ENCODE measurements at regions not wholly inside any gene's neighbourhood (a gene's known extent, or its start where the extent isn't known, plus 50 kb on each side); places are given as distances from the start of the nearest gene placed in this dataset.

DNA sequence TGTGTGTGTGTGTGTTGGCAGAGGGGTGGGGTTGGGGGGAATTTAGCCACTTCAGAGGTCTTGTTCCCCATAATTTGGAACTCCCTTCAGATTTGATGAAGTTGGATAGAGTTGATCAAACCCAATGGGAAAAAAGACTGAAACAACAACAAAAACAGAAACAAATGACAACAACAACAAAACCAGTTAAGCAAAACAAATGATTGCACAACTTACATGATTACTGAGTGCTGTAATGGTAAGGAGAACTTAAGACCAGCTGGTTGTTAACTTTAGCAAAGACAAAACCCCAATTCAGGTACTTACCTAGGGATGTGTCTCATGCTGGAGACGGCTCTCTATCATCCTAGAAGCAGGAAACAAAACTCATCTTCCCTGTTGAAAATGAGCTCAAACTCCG, 107.8 kb upstream of the DDHD1 start:
- ATAC-seq (no peak), DNase-seq (ENCODE audit: low spot score) (no peak)
- no peaks in the 10 kb centered on the region for H3K79me2 ChIP-seq (replicated peaks; ENCODE audit: insufficient read depth)
- no peaks in the 10 kb centered on the region for H3K27me3 Mint-ChIP-seq (ENCODE audit: insufficient read depth, low read depth, poor library complexity)
- no peak overlapping the region for H3K27ac Mint-ChIP-seq
- H2AFZ ChIP-seq: no peak overlapping the region
- H3K9me2 ChIP-seq (ENCODE audit: insufficient read depth): no peaks in the 10 kb centered on the region; the same call in 1 of the 2 replicates
- no peak overlapping the region for H3K4me2 ChIP-seq
- H3K4me1 ChIP-seq (ENCODE audit: insufficient read depth): peaks cover 8% of the 10 kb centered on the region; the same call in 1 of the 2 replicates
- peaks cover 8% of the 10 kb centered on the region; the same call in 2 of the 3 replicates for H3K4me1 Mint-ChIP-seq
- no peaks in the 10 kb centered on the region for H3F3A ChIP-seq (replicated peaks; ENCODE audit: low read depth)
- no peak overlapping the region for H3K27ac ChIP-seq (ENCODE audit: low read depth)
- no peak overlapping the region for H3K4me3 ChIP-seq
- TF ChIP-seq ZNF114 (CRISPR knock-in tag; IDR thresholded peaks at IDR 0.05): no peak
- peaks cover 40% of the 10 kb centered on the region for H3K9me3 Mint-ChIP-seq
- H4K20me1 ChIP-seq (replicated peaks; ENCODE audit: insufficient read depth): no peaks in the 10 kb centered on the region
- peaks cover 4% of the 10 kb centered on the region; the same call in 1 of the 2 replicates for H3K36me3 ChIP-seq (ENCODE audit: insufficient read depth)
- no peak overlapping the region for H3K4me3 Mint-ChIP-seq
- no peaks in the 10 kb centered on the region for H3K27me3 ChIP-seq (ENCODE audit: insufficient read depth)
- peaks cover 16% of the 10 kb centered on the region; the same call in 2 of the 3 replicates for H3K36me3 Mint-ChIP-seq (ENCODE audit: low read depth)

DNA sequence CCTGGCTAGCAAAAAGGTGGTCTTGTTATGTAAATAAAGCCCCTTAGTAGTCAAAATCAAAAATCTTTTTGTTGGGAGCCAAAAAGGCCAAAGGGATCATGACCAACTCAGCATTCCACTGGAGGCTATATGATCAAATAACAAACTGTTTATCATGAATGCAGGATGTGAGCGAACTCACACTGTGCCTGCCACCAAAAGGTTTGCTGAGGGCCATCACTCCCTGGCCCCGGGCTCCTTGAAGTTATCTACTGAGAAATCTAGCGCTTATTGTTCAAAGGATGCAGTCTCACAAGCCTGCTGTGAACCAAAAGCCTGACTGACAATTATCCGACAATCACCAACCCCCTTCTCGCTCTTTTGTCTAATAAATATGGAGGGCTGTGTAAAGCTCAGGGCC, 107.2 kb upstream of the DDHD1 start:
- no peaks in the 10 kb centered on the region for H3F3A ChIP-seq (replicated peaks; ENCODE audit: low read depth)
- Mint-ChIP-seq H3K36me3 (ENCODE audit: low read depth) (peaks cover 19% of the 10 kb centered on the region; the same call in 2 of the 3 replicates), H3K4me1 (peaks cover 8% of the 10 kb centered on the region; the same call in 2 of the 3 replicates), H3K4me3 (no peak overlapping the region), H3K9me3 (peaks cover 39% of the 10 kb centered on the region), H3K27ac (no peak overlapping the region), H3K27me3 (ENCODE audit: insufficient read depth, low read depth, poor library complexity) (no peaks in the 10 kb centered on the region)
- H3K27ac ChIP-seq (ENCODE audit: low read depth): no peak overlapping the region
- H2AFZ ChIP-seq: no peak overlapping the region
- H3K4me1 ChIP-seq (ENCODE audit: insufficient read depth): peaks cover 8% of the 10 kb centered on the region; the same call in 1 of the 2 replicates
- H3K4me3 ChIP-seq: no peak overlapping the region
- H3K27me3 ChIP-seq (ENCODE audit: insufficient read depth): no peaks in the 10 kb centered on the region
- ATAC-seq (no peak), DNase-seq (ENCODE audit: low spot score) (no peak)
- no peaks in the 10 kb centered on the region for H4K20me1 ChIP-seq (replicated peaks; ENCODE audit: insufficient read depth)
- no peaks in the 10 kb centered on the region for H3K79me2 ChIP-seq (replicated peaks; ENCODE audit: insufficient read depth)
- H3K36me3 ChIP-seq (ENCODE audit: insufficient read depth): peaks cover 4% of the 10 kb centered on the region; the same call in 1 of the 2 replicates
- H3K9me2 ChIP-seq (ENCODE audit: insufficient read depth): no peaks in the 10 kb centered on the region; the same call in 1 of the 2 replicates
- H3K4me2 ChIP-seq: no peak overlapping the region
- TF ChIP-seq STAT1 (IDR thresholded peaks at IDR 0.05; ENCODE audit: unreplicated experiment) (no peak), NANOG (IDR thresholded peaks at IDR 0.05; ENCODE audit: borderline replicate concordance) (no peak), EZH2phosphoT487 (IDR thresholded peaks at IDR 0.05; ENCODE audit: unreplicated experiment) (no peak), ZNF114 (CRISPR knock-in tag; IDR thresholded peaks at IDR 0.05) (no peak), EZH2 (IDR thresholded peaks at IDR 0.05; ENCODE audit: low read depth, unreplicated experiment) (no peak), CREB1 (CRISPR knock-in tag; IDR thresholded peaks at IDR 0.05; ENCODE audit: low read depth) (no peak), JUNB (IDR thresholded peaks at IDR 0.05; ENCODE audit: unreplicated experiment) (no peak), ZNF331 (CRISPR knock-in tag; IDR thresholded peaks at IDR 0.05; ENCODE audit: low read depth) (no peak)
- TF ChIP-seq, protein P1, sequence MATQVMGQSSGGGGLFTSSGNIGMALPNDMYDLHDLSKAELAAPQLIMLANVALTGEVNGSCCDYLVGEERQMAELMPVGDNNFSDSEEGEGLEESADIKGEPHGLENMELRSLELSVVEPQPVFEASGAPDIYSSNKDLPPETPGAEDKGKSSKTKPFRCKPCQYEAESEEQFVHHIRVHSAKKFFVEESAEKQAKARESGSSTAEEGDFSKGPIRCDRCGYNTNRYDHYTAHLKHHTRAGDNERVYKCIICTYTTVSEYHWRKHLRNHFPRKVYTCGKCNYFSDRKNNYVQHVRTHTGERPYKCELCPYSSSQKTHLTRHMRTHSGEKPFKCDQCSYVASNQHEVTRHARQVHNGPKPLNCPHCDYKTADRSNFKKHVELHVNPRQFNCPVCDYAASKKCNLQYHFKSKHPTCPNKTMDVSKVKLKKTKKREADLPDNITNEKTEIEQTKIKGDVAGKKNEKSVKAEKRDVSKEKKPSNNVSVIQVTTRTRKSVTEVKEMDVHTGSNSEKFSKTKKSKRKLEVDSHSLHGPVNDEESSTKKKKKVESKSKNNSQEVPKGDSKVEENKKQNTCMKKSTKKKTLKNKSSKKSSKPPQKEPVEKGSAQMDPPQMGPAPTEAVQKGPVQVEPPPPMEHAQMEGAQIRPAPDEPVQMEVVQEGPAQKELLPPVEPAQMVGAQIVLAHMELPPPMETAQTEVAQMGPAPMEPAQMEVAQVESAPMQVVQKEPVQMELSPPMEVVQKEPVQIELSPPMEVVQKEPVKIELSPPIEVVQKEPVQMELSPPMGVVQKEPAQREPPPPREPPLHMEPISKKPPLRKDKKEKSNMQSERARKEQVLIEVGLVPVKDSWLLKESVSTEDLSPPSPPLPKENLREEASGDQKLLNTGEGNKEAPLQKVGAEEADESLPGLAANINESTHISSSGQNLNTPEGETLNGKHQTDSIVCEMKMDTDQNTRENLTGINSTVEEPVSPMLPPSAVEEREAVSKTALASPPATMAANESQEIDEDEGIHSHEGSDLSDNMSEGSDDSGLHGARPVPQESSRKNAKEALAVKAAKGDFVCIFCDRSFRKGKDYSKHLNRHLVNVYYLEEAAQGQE (IDR thresholded peaks at IDR 0.05; ENCODE audit: unreplicated experiment): no peak
- TF ChIP-seq, protein P2, sequence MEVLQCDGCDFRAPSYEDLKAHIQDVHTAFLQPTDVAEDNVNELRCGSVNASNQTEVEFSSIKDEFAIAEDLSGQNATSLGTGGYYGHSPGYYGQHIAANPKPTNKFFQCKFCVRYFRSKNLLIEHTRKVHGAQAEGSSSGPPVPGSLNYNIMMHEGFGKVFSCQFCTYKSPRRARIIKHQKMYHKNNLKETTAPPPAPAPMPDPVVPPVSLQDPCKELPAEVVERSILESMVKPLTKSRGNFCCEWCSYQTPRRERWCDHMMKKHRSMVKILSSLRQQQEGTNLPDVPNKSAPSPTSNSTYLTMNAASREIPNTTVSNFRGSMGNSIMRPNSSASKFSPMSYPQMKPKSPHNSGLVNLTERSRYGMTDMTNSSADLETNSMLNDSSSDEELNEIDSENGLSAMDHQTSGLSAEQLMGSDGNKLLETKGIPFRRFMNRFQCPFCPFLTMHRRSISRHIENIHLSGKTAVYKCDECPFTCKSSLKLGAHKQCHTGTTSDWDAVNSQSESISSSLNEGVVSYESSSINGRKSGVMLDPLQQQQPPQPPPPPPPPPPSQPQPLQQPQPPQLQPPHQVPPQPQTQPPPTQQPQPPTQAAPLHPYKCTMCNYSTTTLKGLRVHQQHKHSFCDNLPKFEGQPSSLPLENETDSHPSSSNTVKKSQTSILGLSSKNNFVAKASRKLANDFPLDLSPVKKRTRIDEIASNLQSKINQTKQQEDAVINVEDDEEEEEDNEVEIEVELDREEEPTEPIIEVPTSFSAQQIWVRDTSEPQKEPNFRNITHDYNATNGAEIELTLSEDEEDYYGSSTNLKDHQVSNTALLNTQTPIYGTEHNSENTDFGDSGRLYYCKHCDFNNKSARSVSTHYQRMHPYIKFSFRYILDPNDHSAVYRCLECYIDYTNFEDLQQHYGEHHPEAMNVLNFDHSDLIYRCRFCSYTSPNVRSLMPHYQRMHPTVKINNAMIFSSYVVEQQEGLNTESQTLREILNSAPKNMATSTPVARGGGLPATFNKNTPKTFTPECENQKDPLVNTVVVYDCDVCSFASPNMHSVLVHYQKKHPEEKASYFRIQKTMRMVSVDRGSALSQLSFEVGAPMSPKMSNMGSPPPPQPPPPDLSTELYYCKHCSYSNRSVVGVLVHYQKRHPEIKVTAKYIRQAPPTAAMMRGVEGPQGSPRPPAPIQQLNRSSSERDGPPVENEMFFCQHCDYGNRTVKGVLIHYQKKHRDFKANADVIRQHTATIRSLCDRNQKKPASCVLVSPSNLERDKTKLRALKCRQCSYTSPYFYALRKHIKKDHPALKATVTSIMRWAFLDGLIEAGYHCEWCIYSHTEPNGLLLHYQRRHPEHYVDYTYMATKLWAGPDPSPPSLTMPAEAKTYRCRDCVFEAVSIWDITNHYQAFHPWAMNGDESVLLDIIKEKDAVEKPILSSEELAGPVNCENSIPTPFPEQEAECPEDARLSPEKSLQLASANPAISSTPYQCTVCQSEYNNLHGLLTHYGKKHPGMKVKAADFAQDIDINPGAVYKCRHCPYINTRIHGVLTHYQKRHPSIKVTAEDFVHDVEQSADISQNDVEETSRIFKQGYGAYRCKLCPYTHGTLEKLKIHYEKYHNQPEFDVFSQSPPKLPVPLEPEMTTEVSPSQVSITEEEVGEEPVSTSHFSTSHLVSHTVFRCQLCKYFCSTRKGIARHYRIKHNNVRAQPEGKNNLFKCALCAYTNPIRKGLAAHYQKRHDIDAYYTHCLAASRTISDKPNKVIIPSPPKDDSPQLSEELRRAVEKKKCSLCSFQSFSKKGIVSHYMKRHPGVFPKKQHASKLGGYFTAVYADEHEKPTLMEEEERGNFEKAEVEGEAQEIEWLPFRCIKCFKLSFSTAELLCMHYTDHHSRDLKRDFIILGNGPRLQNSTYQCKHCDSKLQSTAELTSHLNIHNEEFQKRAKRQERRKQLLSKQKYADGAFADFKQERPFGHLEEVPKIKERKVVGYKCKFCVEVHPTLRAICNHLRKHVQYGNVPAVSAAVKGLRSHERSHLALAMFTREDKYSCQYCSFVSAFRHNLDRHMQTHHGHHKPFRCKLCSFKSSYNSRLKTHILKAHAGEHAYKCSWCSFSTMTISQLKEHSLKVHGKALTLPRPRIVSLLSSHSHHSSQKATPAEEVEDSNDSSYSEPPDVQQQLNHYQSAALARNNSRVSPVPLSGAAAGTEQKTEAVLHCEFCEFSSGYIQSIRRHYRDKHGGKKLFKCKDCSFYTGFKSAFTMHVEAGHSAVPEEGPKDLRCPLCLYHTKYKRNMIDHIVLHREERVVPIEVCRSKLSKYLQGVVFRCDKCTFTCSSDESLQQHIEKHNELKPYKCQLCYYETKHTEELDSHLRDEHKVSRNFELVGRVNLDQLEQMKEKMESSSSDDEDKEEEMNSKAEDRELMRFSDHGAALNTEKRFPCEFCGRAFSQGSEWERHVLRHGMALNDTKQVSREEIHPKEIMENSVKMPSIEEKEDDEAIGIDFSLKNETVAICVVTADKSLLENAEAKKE (CRISPR knock-in tag; IDR thresholded peaks at IDR 0.05): no peak
- TF ChIP-seq, protein P3, sequence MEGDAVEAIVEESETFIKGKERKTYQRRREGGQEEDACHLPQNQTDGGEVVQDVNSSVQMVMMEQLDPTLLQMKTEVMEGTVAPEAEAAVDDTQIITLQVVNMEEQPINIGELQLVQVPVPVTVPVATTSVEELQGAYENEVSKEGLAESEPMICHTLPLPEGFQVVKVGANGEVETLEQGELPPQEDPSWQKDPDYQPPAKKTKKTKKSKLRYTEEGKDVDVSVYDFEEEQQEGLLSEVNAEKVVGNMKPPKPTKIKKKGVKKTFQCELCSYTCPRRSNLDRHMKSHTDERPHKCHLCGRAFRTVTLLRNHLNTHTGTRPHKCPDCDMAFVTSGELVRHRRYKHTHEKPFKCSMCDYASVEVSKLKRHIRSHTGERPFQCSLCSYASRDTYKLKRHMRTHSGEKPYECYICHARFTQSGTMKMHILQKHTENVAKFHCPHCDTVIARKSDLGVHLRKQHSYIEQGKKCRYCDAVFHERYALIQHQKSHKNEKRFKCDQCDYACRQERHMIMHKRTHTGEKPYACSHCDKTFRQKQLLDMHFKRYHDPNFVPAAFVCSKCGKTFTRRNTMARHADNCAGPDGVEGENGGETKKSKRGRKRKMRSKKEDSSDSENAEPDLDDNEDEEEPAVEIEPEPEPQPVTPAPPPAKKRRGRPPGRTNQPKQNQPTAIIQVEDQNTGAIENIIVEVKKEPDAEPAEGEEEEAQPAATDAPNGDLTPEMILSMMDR (conservative IDR thresholded peaks at IDR 0.05; ENCODE audit: low read depth in 2 of 2): no peak

Measured in GM23338 (cell line).